GM10266 (cell line): ENCODE measurements at regions not wholly inside any gene's neighbourhood (a gene's known extent, or its start where the extent isn't known, plus 50 kb on each side); places are given as distances from the start of the nearest gene placed in this dataset.

Experiments
- DNase-seq: peaks from one replicate; pipeline ENCODE4 v3.0.0; 2012; ENCODE audit errors: extremely low spot score
- CTCF ChIP-seq: IDR thresholded peaks from 2 replicates; pipeline ENCODE4 v1.5.1; 2012; ENCODE audit warnings: mild to moderate bottlenecking, low read depth; ENCODE audit not compliant: control insufficient read depth, insufficient read depth; ENCODE audit errors: missing control alignments

- TF ChIP-seq CTCF = no peak
- no peak for DNase-seq
Observed at GRCh38 chr20:11469795-11470435, 447.8 kb upstream of the BTBD3 start.

GRCh38 chr20:11473983-11474382 is 443.7 kb upstream of the BTBD3 start:
- no peak for TF ChIP-seq CTCF
- no peak for DNase-seq

- no peak for TF ChIP-seq CTCF
- DNase-seq = no peak
Observed at GRCh38 chr20:11483697-11484096, 434.0 kb upstream of the BTBD3 start.

- no peak for DNase-seq
- no peak for TF ChIP-seq CTCF
Observed at GRCh38 chr20:11484479-11484878, 433.2 kb upstream of the BTBD3 start.

GRCh38 chr20:11492386-11492785 is 425.3 kb upstream of the BTBD3 start:
- no peak for DNase-seq
- TF ChIP-seq CTCF = no peak

- no peak for DNase-seq
- TF ChIP-seq CTCF = no peak
Observed at GRCh38 chr20:11492846-11493245, 424.8 kb upstream of the BTBD3 start.

DNA sequence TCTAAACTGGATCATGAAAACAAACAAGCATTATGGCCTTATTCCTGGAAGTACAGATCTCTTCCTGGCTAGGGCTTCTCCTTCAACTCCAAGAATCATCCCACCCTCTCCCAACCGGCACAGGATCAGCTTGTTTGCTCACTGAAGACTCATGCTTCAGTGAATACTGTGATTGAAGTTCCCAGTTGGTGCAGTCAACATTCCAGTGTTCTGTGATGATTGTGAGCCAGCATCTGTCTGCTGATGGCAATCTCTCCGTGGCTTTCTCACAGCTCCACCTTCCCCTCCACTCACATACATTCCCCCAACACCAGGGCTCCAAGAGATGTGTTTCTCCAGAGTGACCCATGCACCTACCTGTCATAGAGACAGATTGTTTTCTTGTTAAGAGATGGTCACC is 421.3 kb upstream of the BTBD3 start:
- DNase-seq = no peak
- TF ChIP-seq CTCF = no peak
